Cardiac muscle cell (in vitro differentiated cells and primary cell): ENCODE measurements at regions not wholly inside any gene's neighbourhood (a gene's known extent, or its start where the extent isn't known, plus 50 kb on each side); places are given as distances from the start of the nearest gene placed in this dataset.

Source experiments
- DNase-seq, 2 donors: peaks; one replicate each; pipeline versions ENCODE4 v3.0.0 to v3.0.0-alpha.2; 2010 to 2017; ENCODE audit warnings: low read depth in 1 of 2, low spot score in 1 of 2
- H3K27ac ChIP-seq: fragments of 200-600 bp; sonication (generic); 2 replicates; pipeline ENCODE4 v1.5.1; 2016
- H3K27me3 ChIP-seq: fragments of 200-600 bp; sonication (generic); 2 replicates; pipeline ENCODE4 v1.6.0; 2016; ENCODE audit warnings: control low read depth
- H3K36me3 ChIP-seq: fragments of 200-600 bp; sonication (generic); 2 replicates; pipeline ENCODE4 v1.5.1; 2016; ENCODE audit warnings: control low read depth
- H3K4me1 ChIP-seq: fragments of 200-600 bp; sonication (generic); 2 replicates; pipeline ENCODE4 v1.8.1; 2017; ENCODE audit warnings: low read depth, mild to moderate bottlenecking, mixed run types
- H3K4me3 ChIP-seq: fragments of 200-600 bp; sonication (generic); 2 replicates; pipeline ENCODE4 v1.5.1; 2016; ENCODE audit warnings: mild to moderate bottlenecking
- H3K9me3 ChIP-seq: fragments of 200-600 bp; sonication (generic); 2 replicates; pipeline ENCODE4 v1.5.1; 2017; ENCODE audit warnings: low read depth, mild to moderate bottlenecking, control low read depth
- TF ChIP-seq, protein P1 (sequence below): IDR thresholded peaks from 2 replicates; pipeline ENCODE4 v1.5.1; 2012; ENCODE audit warnings: low read depth, mild to moderate bottlenecking, low read length

DNA sequence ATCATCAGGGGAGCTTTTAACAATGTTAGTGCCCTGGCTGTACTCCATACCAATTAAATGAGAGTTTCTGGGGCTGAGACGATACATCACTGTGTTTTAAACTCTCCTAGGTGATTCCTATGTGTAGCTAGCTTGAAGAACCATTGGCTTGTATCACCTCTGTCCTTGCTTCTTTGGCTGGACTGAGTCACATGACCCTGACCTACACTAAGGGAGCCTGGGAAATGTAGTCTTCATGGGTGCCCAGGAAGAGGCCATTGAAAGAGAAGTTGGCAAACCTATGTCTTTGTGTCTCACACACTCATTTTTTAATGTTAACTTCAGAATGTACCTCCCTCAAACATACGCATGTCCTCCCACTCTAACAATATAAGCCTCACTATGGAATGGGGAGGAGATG lies 506.6 kb downstream of the DHX35 start:
- Histone ChIP-seq H3K36me3 (no peaks in the 10 kb centered on the region), H3K27me3 (no peaks in the 10 kb centered on the region), H3K27ac (no peak overlapping the region), H3K9me3 (no peaks in the 10 kb centered on the region), H3K4me3 (no peak overlapping the region), H3K4me1 (no peaks in the 10 kb centered on the region)
- no peak for DNase-seq
- TF ChIP-seq, protein P1, sequence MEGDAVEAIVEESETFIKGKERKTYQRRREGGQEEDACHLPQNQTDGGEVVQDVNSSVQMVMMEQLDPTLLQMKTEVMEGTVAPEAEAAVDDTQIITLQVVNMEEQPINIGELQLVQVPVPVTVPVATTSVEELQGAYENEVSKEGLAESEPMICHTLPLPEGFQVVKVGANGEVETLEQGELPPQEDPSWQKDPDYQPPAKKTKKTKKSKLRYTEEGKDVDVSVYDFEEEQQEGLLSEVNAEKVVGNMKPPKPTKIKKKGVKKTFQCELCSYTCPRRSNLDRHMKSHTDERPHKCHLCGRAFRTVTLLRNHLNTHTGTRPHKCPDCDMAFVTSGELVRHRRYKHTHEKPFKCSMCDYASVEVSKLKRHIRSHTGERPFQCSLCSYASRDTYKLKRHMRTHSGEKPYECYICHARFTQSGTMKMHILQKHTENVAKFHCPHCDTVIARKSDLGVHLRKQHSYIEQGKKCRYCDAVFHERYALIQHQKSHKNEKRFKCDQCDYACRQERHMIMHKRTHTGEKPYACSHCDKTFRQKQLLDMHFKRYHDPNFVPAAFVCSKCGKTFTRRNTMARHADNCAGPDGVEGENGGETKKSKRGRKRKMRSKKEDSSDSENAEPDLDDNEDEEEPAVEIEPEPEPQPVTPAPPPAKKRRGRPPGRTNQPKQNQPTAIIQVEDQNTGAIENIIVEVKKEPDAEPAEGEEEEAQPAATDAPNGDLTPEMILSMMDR, result no peak

DNA sequence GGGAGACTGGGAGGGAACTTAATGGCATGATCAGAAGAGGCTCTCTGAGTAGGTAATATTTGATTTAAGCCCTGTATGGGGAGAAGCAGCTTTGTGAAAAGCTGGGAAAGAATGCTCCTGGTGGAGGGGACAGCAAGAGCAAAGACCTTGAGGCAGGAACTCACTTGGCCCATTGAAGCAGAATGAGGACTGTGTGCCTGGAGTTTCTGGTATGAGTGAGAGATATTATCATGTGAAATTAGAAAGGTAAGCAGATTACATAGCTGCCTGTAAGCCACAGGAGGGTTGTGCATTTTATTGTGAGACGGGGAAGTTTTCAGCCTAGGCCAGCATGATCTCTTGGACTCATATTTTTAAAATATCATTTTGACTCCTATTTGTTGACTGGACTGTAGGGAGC lies 502.1 kb downstream of the DHX35 start:
- DNase-seq, result no peak
- TF ChIP-seq, protein P1, result no peak
- no peaks in the 10 kb centered on the region for H3K9me3 ChIP-seq
- no peaks in the 10 kb centered on the region for H3K27me3 ChIP-seq
- H3K27ac ChIP-seq, result no peak overlapping the region
- no peaks in the 10 kb centered on the region for H3K4me1 ChIP-seq
- no peaks in the 10 kb centered on the region for H3K36me3 ChIP-seq
- H3K4me3 ChIP-seq, result no peak overlapping the region

DNA sequence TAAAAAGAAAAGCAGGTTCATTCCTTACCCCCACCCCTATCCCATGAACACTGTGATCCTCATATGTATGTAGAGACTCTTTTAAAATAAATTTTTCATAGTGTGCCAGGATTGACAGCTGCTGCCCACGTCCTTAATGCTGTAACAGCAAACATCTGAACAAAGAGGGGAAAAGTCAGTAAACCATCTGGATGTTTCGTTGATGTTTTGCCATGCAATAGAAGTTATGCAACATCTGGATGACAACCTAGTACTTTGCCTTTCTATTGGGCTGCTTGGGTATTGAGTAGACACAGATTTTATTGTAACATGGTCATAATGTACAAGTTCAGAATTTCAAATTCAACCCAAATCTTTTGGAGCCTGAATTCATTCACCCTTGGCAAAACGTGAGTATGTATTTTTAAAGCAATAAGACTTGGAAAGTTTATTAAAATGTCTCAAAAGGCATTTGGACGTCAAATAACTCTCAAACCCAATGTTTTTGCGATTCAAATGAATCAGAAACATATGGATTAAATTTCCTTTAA lies 500.3 kb downstream of the DHX35 start:
- H3K27me3 ChIP-seq, result no peaks in the 10 kb centered on the region

DNA sequence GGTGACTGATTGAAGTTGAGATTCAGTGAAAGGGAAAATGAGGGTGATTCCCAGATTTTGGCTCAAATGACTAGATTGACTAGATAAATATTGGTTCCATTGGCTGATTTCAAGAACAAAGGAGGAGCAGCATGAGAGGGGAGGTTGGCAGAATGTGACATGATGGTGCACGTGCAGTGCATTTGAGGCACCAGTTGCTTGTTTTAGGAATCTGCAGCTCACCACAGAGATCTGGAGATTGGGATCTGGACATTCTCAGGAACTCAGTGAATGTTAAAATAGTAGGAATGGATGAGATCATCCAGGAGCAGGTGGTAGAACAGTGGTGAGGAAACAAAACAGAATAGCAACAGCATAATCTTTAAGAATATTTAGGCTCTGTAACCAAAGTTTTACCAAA lies 496.3 kb downstream of the DHX35 start:
- Histone ChIP-seq H3K9me3 (no peaks in the 10 kb centered on the region), H3K4me1 (no peaks in the 10 kb centered on the region), H3K27me3 (no peaks in the 10 kb centered on the region), H3K36me3 (no peaks in the 10 kb centered on the region), H3K4me3 (no peak overlapping the region), H3K27ac (no peak overlapping the region)
- no peak for DNase-seq
- TF ChIP-seq, protein P1, result no peak

More for the DNA sequence above, 500.3 kb downstream of the DHX35 start:
- DNase-seq, result no peak
- TF ChIP-seq, protein P1, result no peak
- H3K4me1 ChIP-seq, result no peaks in the 10 kb centered on the region
- H3K36me3 ChIP-seq, result no peaks in the 10 kb centered on the region
- no peak overlapping the region for H3K4me3 ChIP-seq
- H3K27ac ChIP-seq, result no peak overlapping the region
- no peaks in the 10 kb centered on the region for H3K9me3 ChIP-seq

DNA sequence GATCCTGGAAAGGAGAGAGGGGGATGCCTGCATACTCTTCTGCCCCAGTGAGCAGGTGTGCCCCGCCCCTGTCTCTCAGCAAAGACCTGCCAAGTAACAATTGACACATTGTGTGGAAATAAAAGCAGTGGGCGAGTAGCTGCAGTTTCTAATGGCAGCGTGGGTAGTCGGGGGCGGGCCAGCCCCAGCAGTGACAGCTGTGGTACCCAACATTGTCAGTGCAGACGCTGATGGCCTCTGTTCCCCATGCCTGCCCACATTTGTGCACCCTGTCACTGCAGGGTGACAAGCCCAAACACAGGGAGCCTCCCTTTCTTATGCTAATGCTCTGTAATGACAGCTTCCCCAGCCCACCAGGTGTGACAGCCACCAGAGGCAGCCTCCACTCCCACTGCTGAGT lies 491.7 kb downstream of the DHX35 start:
- Histone ChIP-seq H3K27ac (no peak overlapping the region), H3K4me3 (no peak overlapping the region), H3K27me3 (no peaks in the 10 kb centered on the region), H3K36me3 (no peaks in the 10 kb centered on the region), H3K4me1 (no peaks in the 10 kb centered on the region), H3K9me3 (no peaks in the 10 kb centered on the region)
- TF ChIP-seq, protein P1, result no peak
- no peak for DNase-seq
